HUES48 (cell line): ENCODE measurements at regions not wholly inside any gene's neighbourhood (a gene's known extent, or its start where the extent isn't known, plus 50 kb on each side); places are given as distances from the start of the nearest gene placed in this dataset.

Experiments
- H3K27ac ChIP-seq: one replicate; pipeline ENCODE4 v1.7.0; 2013; ENCODE audit warnings: low read depth, low read length, inconsistent platforms
- H3K27me3 ChIP-seq: 2 replicates; pipeline ENCODE4 v1.6.1; 2013; ENCODE audit warnings: mild to moderate bottlenecking, low read length; ENCODE audit not compliant: control insufficient read depth, insufficient read depth
- H3K36me3 ChIP-seq: 2 replicates; pipeline ENCODE4 v1.6.1; 2013; ENCODE audit warnings: low read length; ENCODE audit not compliant: control insufficient read depth, insufficient read depth
- H3K4me1 ChIP-seq: 2 replicates; pipeline ENCODE4 v1.6.1; 2013; ENCODE audit warnings: mild to moderate bottlenecking, low read length; ENCODE audit not compliant: control insufficient read depth, insufficient read depth
- H3K4me3 ChIP-seq: 2 replicates; pipeline ENCODE4 v1.5.1; 2013; ENCODE audit warnings: mild to moderate bottlenecking, low read depth, low read length
- H3K9ac ChIP-seq: 2 replicates; pipeline ENCODE4 v1.6.1; 2013; ENCODE audit warnings: mild to moderate bottlenecking, low read depth, low read length, moderate library complexity
- H3K9me3 ChIP-seq: 2 replicates; pipeline ENCODE4 v1.6.1; 2013; ENCODE audit warnings: low read length; ENCODE audit not compliant: control insufficient read depth, insufficient read depth

DNA sequence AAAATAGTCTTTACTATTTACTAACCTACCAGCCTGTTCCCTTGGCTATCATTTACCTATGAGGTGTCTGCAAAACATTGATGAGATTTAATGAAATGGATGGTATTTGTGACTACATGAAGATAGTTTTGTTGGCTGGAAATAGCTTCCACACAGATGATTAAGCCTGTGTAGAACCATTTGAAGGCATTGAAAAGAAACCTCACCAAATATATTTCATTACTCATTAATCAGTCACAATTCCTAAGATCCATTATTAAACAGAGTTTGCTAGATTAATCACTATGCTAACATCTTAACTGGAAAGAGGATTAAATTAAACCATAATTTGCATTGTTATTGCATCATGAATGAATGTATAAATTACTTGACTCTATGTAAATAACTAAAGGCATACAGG lies 560.3 kb downstream of the BMP2 start:
- Histone ChIP-seq H3K27ac (no peak overlapping the region), H3K9ac (no peak overlapping the region), H3K36me3 (no peaks in the 10 kb centered on the region), H3K4me3 (no peak overlapping the region), H3K27me3 (no peaks in the 10 kb centered on the region), H3K4me1 (no peaks in the 10 kb centered on the region), H3K9me3 (no peaks in the 10 kb centered on the region)

DNA sequence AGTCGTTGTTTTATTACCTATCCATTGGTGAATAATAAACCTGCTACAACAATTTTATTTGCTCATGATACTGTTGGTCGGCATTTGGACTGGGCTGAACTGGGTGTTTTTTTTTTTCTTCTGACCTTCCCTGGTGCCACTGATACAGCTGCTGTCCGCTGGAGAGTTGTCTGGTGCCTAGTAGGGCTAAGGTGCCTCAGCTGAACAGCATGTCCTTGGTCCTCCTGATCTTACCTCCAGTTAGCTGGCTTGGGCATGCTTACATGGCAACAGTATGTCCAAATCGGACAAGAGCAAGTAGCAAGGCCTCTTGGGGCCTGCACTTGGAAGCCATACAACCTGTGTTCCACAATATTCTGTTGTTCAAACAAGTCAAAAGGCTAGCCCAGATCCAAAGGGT lies 563.4 kb downstream of the BMP2 start:
- no peaks in the 10 kb centered on the region for H3K27me3 ChIP-seq
- no peaks in the 10 kb centered on the region for H3K9me3 ChIP-seq
- no peak overlapping the region for H3K9ac ChIP-seq
- H3K4me1 ChIP-seq = no peaks in the 10 kb centered on the region
- H3K4me3 ChIP-seq = no peak overlapping the region
- H3K27ac ChIP-seq = no peak overlapping the region
- no peaks in the 10 kb centered on the region for H3K36me3 ChIP-seq

DNA sequence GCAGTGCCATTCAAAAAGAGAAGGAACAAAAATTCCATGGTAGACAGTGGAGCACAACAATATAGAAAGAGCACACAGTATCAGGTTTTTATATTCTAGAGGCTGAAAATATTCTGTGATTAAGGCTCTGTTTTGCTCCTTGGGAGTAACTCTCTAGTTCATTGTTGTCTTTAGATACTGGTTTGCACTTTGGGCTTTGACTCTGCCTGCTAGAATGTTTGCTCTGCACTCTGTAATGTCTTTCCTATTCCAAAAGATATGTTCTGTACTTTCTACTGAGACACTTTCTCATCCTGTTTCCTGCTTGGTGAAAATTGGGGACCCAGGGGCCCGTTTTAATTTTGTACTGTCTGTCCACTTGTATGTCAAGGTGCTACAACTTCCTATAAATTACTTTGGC lies 564.7 kb downstream of the BMP2 start:
- H3K36me3 ChIP-seq = no peaks in the 10 kb centered on the region
- H3K9me3 ChIP-seq = no peaks in the 10 kb centered on the region
- H3K4me1 ChIP-seq = no peaks in the 10 kb centered on the region
- no peak overlapping the region for H3K9ac ChIP-seq
- H3K27me3 ChIP-seq = no peaks in the 10 kb centered on the region
- H3K4me3 ChIP-seq = no peak overlapping the region
- no peak overlapping the region for H3K27ac ChIP-seq

DNA sequence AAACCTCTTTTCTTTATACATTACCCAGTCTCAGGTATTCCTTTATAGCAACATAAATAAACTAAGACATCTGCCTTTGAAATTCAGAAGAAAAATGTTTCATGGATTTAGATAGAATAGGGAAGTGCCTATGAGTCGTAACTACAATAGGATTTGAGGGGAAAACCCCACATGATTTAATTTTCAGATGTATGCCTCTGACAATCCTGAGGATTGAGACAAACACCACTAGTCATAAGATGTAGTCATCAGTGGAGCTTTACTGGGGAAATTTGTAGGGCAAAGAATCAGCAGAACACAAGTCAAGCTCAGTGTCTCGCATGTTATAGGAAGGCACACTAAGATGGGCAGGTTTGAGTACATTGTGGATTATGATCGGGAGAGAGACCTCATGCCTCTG lies 566.4 kb downstream of the BMP2 start:
- Histone ChIP-seq H3K27me3 (no peaks in the 10 kb centered on the region), H3K36me3 (no peaks in the 10 kb centered on the region), H3K4me3 (no peak overlapping the region), H3K4me1 (no peaks in the 10 kb centered on the region), H3K9ac (no peak overlapping the region), H3K9me3 (no peaks in the 10 kb centered on the region), H3K27ac (no peak overlapping the region)

DNA sequence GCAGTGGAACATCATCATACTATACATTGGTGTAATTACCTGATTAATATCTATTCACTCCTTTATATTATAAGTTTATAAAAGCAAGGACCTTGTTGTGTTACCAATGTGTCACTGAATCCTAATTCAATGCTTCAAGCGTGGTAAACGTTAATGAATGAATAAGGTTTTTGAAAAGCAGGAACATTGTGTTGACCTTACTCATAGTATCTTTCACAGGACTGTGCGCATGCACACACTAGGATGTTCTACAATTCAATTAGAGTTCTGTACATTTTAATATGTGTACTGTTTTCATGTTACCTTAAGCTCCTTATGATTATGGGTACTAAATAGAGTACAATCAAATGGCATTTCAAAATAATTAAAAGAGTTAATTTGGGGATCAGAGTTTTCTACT lies 578.5 kb downstream of the BMP2 start:
- Histone ChIP-seq H3K27me3 (no peaks in the 10 kb centered on the region), H3K36me3 (no peaks in the 10 kb centered on the region), H3K27ac (no peak overlapping the region), H3K9me3 (no peaks in the 10 kb centered on the region), H3K4me3 (no peak overlapping the region), H3K4me1 (no peaks in the 10 kb centered on the region), H3K9ac (no peak overlapping the region)

GRCh38 chr20:7346562-7346961 lies 579.1 kb downstream of the BMP2 start:
- Histone ChIP-seq H3K27ac (no peak overlapping the region), H3K27me3 (no peaks in the 10 kb centered on the region), H3K4me3 (no peak overlapping the region), H3K4me1 (no peaks in the 10 kb centered on the region), H3K9ac (no peak overlapping the region), H3K36me3 (no peaks in the 10 kb centered on the region), H3K9me3 (no peaks in the 10 kb centered on the region)

DNA sequence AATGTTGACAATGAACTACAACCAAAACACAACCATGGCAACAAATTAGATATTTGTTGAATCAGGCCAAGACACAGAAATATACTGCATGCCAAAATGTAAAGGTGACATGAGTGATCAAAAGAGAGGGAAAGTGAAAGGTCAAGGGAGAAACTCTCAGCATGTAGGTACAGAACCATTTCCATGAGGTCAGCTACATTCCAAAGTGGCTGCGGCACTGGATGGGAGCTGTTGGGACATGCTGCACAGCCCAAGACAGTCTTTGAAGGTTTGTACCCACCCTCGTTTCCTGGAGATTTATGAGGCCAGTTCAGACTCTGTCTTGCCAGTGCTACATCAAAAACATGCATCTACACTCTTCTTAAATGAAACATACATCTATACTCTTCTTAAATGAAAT lies 579.9 kb downstream of the BMP2 start:
- Histone ChIP-seq H3K4me1 (no peaks in the 10 kb centered on the region), H3K27me3 (no peaks in the 10 kb centered on the region), H3K9ac (no peak overlapping the region), H3K36me3 (no peaks in the 10 kb centered on the region), H3K27ac (no peak overlapping the region), H3K4me3 (no peak overlapping the region), H3K9me3 (no peaks in the 10 kb centered on the region)

GRCh38 chr20:7348253-7348652 lies 580.8 kb downstream of the BMP2 start:
- no peak overlapping the region for H3K9ac ChIP-seq
- no peaks in the 10 kb centered on the region for H3K4me1 ChIP-seq
- no peaks in the 10 kb centered on the region for H3K36me3 ChIP-seq
- H3K27ac ChIP-seq = no peak overlapping the region
- H3K4me3 ChIP-seq = no peak overlapping the region
- no peaks in the 10 kb centered on the region for H3K27me3 ChIP-seq
- H3K9me3 ChIP-seq = no peaks in the 10 kb centered on the region

DNA sequence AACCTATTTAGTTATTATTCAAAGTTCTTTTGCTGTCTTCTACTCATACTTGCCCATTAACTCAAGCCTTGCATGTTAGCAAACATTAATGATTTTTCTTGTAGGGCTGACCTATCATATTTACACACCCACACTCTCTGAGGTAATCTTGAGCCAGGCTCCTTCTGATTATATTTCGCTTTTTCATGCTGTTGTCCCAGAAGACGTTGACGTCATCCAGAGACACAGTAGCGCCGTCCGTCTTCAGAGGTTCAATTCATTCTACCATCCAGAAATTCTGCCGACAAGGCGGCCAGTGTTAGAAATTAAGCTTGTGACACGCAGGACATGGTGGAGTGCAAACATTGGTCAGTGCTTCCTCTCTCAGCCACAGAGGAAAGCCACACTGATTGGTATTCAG lies 584.7 kb downstream of the BMP2 start:
- Histone ChIP-seq H3K36me3 (no peaks in the 10 kb centered on the region), H3K9ac (no peak overlapping the region), H3K9me3 (no peaks in the 10 kb centered on the region), H3K27me3 (no peaks in the 10 kb centered on the region), H3K4me1 (no peaks in the 10 kb centered on the region), H3K27ac (no peak overlapping the region), H3K4me3 (no peak overlapping the region)

GRCh38 chr20:7355051-7355450 lies 585.2 kb downstream of the HAO1 start:
- Histone ChIP-seq H3K4me3 (no peak overlapping the region), H3K27me3 (no peaks in the 10 kb centered on the region), H3K27ac (no peak overlapping the region), H3K9ac (no peak overlapping the region), H3K4me1 (no peaks in the 10 kb centered on the region), H3K9me3 (no peaks in the 10 kb centered on the region), H3K36me3 (no peaks in the 10 kb centered on the region)

GRCh38 chr20:7358670-7359069 lies 581.6 kb downstream of the HAO1 start:
- peaks cover 7% of the 10 kb centered on the region; the same call in 1 of the 2 replicates for H3K4me1 ChIP-seq
- no peaks in the 10 kb centered on the region for H3K9me3 ChIP-seq
- no peak overlapping the region for H3K4me3 ChIP-seq
- no peak overlapping the region for H3K9ac ChIP-seq
- no peaks in the 10 kb centered on the region for H3K27me3 ChIP-seq
- no peaks in the 10 kb centered on the region for H3K36me3 ChIP-seq
- H3K27ac ChIP-seq = no peak overlapping the region

- H3K9ac ChIP-seq = no peak overlapping the region
- H3K27ac ChIP-seq = no peak overlapping the region
- no peak overlapping the region for H3K4me3 ChIP-seq
- peaks cover 7% of the 10 kb centered on the region; the same call in 1 of the 2 replicates for H3K4me1 ChIP-seq
- no peaks in the 10 kb centered on the region for H3K36me3 ChIP-seq
- no peaks in the 10 kb centered on the region for H3K27me3 ChIP-seq
- H3K9me3 ChIP-seq = no peaks in the 10 kb centered on the region
Measured at GRCh38 chr20:7359739-7360138, 580.5 kb downstream of the HAO1 start.
